COLO829 (cell line): ENCODE measurements at regions not wholly inside any gene's neighbourhood (a gene's known extent, or its start where the extent isn't known, plus 50 kb on each side); places are given as distances from the start of the nearest gene placed in this dataset.

Source experiments
- DNase-seq: peaks from one replicate; pipeline ENCODE4 v3.0.0; 2012; ENCODE audit warnings: low spot score

GRCh38 chr9:115367321-115367720, 249.4 kb upstream of the TNC start:
- DNase-seq = no peak

- DNase-seq = no peak
Measured at GRCh38 chr9:115367780-115368525, 250.0 kb upstream of the TNC start.

GRCh38 chr9:115369322-115369957, 251.5 kb upstream of the TNC start:
- DNase-seq = no peak

GRCh38 chr9:115373000-115373709, 255.2 kb upstream of the TNC start:
- peak; percentile 96 for DNase-seq

DNA sequence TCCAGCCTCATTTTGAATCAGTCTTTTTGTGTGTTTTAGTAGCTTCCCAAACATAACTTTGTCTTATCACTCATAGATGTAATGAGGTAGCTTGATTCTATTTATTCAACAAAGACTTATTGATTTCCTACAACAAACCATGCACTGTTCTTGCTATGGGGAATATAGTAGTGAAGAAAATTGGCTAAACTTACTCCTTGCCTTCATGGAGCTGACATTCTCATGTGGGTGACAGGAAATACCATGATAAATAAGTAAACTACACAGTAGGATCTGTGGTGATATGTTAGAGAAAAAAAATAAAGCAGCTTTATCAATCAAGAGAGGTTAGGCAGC, 255.7 kb upstream of the TNC start:
- no peak for DNase-seq

DNA sequence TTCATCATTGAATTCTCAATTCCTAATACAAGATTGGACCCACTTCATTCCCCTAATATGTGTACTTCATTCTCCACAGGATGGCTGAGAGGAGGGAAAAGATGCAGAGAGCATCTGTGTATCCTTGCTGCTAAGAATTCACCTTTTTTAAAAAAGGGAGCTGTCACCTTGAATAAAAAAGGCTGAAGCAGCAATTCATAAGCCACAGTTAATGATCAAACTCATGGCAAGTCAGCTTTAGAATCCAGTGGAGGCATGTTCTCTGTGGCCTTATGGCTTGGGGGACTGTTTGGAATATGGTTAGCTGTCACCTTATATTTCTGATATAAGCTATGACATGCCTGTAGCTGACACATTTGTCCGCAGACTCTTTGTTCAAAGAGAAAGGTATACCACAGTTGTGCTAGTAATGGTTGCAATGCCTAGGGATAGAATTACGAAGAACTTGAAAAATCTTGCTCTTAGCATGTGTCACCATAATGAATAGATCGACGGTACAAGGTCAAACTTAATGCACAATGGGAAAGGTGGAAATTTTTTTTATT, 256.8 kb upstream of the TNC start:
- DNase-seq = no peak

- no peak for DNase-seq
Measured at GRCh38 chr9:115378241-115378640, 260.3 kb upstream of the TNC start.

GRCh38 chr9:115378758-115379157, 260.8 kb upstream of the TNC start:
- no peak for DNase-seq

GRCh38 chr9:115379719-115380118, 261.8 kb upstream of the TNC start:
- no peak for DNase-seq

DNA sequence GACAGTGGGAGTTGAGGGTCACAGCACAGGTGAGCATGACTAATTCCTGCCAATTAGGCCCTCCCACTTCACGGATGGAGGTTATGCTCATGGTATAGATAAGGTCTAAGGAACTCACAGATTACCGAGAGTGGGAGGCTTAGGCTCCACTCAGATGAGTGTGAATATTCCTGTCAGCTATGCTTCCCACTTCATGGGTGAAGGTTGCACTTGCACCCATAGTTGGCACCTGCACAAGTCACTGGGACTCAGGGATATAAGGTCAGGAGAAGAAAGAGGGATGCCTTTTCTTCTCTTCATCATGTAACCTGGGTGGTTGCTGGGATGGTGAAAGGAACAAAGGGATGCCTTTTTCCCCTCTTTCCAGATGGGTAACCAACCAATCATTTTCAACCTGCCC, 264.9 kb upstream of the TNC start:
- no peak for DNase-seq

DNA sequence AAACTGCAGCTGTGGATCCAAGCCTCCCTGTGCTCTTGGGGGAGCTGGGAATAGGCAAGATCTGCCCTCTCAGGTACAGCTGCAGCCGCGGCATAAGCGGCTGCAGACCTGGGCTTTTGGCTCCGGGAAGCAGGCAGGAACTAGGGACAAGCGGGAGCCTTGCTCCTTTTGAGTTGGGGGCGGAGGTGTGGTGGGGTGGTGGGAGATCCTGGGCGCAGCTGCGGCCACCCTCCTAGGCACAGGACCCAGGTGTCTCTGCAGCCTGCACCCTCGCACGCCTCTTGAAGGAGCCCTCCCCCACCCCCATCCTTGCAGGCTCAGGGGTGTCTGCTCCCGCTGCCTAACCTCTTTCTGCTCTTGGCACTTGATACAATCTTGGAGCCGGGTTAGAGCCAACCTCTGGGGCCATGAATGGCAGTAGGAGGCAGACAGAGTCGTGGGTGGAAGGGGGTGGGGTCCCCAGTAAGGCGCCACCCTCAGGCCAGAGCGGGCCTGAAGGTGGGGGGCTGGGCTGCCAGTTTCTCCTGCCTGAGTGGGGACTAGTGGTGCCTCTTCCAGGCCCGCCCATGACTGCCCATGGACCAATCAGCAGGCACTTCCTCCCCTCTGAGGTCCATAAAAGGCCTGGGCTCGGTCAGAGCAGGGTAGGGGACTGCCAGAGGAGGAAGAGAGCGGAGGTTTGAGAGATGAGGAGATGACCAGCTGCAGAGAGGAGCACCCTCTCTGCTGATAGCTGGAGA, 267.6 kb upstream of the TNC start:
- DNase-seq = no peak

DNA sequence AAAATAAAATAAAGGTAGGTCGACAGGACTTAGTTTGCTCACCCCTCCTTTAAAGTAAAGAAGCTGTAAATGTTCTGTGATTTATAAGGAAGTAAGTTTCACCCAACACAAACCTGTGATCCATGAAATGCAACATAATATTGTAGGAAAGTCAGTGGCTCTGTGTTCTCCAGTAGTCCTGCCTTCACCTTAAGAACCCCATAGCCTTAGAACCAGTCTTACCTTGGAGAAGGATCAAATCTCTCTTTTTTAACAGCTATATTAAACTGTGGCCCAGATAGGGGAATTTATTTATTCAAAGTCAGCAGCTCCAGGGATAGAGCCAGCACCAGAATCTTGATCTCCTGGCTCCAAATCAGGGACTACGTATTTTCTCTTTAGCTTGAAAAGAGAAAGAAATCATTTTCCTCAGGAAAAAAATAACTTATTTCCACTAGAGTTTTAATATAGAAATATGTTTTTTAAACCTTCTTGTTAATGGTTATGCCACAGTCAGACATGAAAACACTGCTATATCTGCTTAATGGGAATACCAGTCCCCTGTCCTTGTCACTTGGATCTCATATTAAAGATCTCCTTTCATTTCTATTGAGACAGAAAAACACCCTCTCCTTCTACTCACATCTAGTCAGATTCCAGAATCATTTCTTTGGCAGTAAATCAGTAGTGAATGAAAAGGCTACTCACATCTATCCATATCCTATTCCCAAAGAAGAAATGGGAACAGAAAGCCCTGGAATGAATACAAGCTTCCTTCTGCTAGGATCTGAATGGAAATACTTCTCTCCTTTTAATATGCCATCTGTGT, 269.2 kb upstream of the TNC start:
- no peak for DNase-seq

DNA sequence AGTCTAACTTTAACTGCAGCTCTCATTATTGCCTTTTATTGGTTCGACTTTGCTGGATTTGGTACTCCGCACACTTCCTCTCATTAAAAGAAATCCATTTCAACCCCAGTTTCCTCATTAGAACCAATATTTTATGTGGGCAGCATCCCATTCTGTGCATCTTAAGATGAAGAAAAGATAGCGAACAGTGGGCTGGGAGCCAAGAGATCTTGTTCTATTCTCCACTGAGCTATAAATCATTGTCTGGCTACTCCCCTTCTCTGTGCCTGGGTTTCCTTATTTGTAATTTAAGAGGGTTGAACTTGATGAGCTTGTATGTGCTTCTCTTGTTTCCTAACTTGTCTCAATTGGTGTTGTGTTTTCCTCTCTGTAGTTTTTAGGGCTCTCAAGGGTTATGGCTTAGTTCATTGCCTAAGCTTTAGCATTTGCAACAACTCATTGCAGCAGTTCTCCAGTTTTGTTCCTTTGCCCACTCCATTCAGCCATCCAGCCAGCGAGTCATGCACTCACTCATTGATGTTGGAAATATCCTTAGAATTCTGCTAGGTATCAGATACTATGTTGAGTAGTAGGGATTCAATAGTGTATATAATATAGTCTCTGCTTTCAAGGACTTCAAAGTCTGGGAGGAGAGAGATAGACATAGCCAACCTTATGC, 273.3 kb upstream of the TNC start:
- DNase-seq = no peak

DNA sequence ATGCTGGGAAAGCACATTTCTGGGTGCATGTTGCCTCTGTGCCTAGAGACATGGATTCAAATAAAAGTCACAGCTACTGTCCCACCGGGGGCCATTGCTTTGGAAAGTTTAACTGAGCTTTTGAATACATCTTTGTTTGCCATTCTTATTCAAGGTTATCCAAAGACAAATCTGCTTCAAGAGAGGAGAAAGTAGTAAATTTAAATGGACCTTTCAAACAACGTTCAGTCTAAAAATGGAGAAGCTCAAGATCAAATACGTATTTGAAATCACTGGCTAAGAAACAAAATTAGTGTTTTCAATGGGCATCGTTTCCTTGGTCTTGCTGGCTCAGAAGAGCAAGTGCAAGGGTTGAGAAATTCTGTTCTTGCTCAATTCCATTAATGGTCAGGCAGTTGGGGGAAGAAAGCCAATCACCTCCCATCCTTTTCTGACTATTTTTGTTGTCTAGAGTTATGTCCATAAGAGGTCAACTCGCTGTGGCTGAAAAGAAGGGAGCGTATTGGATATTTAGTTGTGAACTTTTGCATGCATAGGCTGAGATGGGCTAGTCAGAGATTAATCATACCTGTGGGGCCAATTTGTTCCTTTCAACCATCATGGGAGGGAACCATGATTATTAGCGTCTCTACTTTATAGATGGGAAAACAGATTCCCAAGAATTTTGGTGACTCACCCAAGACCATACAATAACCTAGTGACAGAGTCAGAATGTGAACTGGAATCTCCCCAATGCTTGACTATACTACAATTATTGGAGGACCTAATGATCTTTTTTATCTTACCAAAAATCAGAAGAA, 276.2 kb upstream of the TNC start:
- no peak for DNase-seq

- peak; percentile 31 for DNase-seq
Measured at GRCh38 chr9:115395511-115396021, 277.6 kb upstream of the TNC start.

- peak; percentile 91 for DNase-seq
Measured at GRCh38 chr9:115396071-115396529, 278.1 kb upstream of the TNC start.

DNA sequence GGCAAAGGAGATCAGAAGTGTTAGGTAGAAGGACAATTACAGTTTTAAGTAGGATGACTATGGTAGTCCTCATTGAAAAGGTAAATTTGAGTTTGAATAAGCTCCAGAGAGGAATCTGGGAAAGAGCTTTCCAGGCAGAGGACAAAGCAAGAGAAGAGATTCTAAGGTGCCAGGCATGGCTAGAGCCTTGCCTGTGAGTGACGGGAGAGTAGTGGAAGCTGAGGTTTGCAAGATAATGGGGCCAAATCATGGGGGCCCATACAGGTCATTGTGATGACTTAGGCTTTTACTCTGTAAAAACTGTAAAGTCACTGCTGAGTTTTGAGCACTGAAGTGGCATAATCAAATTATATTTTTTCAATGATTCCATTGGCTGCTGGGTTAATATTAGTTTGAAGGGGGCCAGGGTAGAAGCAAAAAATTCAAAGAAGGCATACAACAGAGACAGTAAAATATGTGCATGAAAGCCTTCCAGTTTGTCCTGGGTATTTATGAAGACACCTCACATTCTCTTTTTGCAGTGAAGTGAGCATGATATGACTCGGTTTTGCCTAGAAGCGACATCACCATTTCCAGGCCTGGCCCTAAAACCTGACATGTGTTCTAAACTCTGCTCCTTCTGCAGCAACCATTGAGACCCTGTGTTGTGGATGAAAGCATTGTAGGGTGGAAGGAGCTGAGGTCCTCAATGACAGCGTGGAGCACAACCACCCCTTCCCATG, 279.8 kb upstream of the TNC start:
- no peak for DNase-seq

- DNase-seq = no peak
Measured at GRCh38 chr9:115398313-115398650, 280.3 kb upstream of the TNC start.

DNA sequence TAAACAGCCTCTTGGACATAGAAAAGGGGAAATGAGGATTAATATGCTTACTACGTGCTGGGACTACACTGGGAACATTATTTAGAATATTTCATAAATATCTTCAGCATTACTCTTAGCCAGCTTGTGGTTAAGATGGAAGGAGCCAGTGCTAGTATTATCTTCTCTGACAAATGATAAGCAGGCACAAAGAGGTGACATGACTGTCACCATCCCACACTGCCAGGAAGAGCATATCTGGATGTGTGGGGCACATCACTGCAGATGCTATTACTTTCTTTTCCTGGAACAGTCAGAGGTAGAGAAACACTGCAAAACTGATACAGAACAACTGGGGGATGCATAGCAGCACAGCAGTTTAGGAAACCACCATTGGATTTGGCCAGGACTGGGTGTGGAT, 281.0 kb upstream of the TNC start:
- no peak for DNase-seq
